NCI-H1930 (cell line): ENCODE measurements at regions not wholly inside any gene's neighbourhood (a gene's known extent, or its start where the extent isn't known, plus 50 kb on each side); places are given as distances from the start of the nearest gene placed in this dataset.

Experiments
- DNase-seq, 2 experiments: peaks; one replicate each; lab custom pipeline; 2025; lab: John Stamatoyannopoulos, UW

DNA sequence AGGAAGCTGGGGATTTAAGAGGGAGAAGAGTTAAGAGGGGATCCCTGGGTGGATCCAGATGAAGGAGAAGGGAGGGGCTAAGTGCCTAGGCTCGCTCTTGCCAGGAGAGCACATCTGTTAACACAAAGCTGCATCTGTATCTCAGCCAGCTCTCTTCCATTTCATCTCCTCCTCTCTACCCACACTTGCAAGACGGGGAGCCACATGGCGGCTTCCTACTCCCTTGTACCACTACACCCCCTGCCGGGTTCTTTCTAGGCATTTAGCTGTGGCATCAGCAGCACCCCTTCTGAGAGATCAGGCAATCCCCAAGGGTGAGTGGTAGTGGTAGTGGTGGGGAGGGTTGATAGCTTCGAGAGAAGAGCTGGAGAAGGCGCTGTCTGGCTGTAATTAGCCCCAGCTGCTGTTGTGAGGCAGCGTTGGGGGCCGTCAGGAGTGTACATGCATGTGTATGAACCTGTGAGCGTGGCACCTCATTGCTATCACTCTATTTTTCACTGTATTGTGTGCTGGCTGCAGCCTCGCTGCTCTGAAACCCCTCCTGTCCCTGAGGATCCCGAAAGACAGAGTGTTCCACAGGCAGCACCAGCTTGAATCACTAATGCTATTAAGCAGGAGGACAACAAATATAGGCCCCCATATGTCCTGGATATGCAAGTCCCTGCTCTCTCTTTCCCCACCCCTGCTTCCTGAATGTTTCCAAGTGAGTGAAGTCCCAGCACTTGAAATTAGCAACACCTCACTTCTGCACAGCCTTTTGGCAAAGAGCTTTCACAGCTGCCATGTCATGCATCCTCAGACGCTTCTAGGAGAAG is 73.7 kb downstream of the RTL9 start:
- no peak for DNase-seq

DNA sequence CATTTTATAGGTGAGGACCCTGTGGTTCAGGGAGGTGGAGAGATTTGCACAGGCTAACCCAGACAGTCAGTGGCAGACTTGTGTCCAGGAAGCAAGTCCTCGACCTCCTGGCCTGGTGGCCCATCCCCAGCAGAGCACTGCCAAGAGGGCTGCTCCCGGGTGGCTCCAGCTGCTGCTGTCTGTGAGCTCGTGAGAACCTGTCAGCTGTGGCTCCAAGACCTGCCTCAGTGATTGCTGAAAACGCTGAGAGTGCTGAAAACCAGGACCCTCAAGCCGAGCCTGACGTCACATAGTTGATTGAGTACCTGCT is 74.2 kb downstream of the RTL9 start:
- DNase-seq: no peak

DNA sequence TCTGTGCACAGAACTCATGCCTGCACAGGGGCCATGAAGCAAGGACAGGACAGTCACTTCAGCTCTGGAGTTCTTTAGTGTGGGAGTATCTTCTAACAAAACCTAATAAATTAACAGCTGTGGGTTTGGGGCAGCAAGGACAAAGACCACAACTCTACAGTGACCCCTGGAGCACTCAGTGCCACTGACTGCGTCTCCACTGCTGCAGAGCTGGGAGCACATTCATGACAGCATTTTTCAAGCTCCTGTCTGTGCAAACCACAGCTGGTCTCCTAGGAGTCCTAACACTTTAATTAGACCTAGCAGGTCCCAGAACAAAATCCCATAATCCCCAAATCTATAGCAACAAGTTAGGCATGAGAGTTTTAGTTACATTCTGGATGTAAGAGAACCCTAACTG is 76.5 kb downstream of the RTL9 start:
- DNase-seq: no peak

DNA sequence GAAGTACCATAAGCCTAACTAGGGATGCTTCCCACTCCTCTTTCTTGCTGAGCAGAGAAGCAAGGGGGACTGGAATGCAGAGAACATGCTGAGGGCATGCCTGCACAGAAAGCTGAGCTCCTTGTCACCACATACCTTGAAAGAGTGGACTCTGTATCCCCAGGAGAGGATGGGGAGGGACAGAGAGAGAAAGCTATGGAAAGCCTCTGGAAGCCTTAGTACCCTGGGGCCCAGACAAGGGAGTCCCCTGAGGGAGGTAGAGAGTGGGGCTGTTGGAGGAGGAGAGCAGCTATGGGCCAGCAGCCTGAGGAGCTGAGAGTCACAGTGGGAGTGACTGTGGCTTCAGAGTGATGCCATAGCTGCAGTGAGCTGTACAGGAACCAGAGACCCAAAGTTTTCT is 77.9 kb downstream of the RTL9 start:
- no peak for DNase-seq

DNA sequence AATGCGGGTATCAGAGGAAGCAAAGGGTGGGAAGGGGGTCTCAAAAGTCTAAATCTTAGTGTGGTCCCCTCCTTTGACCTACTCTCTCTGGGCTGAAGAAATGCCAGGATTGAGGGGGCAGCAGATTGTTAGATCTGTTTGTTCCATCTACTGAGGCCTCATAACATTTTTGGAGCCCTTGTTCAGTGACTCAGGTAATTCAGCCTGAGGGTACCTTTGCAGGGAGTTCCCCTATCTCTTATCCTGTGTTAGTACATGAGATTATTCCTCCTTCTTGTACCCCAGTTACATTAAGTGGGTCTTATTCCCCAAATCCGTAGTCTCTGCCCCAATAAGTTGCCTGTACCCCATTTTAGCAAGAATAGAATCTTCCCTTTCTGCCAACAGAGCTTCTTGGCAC is 79.0 kb downstream of the RTL9 start:
- no peak for DNase-seq

DNA sequence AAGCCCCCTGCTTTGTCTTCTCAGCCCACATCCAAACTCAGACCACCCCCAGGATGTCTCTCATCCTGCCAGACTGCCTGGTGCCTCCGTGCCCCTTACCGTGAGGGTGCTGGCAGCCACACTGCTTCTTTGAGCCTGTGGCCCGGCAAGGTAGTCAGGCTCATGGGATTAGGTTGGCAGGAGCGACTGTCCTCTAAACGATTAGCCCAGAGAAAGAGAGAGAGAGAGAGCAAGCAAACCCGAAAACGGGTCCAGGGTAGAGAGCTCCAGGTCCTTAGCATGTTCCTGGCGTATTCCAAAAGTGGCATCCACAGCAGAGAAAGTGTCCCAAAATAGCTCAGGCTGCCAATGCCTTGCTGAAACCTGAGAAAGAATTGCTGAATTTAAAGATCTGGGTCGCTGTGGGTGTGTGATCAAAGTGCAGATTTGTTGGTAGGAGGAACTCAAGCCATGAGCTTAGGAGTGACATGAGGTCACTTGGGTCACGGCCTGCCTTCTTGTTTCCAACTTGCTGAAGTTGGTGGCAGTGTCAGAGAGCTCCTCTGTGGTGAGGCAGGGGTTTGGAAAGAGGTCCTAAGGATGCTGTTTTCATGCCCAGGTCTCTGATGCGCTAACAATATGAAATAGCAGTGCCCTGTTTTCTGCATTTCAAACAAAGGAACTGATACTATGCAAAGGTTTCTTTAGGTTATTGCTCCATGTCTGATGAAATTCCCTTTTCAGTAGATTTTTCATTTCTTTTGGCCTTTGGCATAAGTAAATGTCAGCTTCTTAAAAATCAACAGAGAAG is 81.6 kb downstream of the RTL9 start:
- no peak for DNase-seq

DNA sequence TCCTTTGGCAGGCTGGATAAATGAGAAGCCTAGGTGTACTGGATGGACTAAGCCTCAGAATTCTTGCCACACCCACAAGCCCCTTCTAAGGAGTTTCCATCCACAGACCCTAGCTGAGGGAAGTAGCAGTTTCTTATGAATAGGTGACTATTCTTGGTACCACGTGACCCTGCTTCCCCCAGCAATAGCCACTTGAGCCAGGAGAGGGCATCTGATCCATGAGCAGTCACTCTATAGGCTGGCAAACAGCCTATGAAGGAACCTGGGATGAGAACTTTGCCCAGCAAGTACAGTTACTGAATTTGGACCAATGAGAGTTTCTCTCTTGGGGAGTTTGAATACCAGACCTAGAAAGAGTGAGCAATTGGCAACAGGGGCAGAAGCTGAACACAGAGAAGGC is 84.0 kb downstream of the RTL9 start:
- DNase-seq: no peak

DNA sequence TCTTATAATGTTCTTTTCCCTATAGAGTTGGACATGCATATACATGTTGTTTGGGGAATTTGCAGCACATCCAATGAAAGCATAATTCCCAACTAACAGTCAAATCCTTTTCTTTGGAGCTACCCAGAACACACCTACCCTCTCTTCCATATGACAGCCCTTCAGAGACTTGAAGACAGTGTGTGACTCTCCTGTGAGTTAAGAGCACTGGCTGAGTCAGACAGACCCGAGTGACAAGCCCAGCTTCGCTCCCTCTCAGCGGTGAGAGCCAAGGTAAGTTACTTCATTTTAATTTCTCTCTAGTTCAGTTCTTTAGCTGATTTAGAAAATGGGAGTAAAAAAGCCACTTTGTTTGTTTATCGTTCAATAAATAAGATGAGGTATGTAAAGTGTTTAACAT is 86.3 kb downstream of the RTL9 start:
- DNase-seq: no peak

DNA sequence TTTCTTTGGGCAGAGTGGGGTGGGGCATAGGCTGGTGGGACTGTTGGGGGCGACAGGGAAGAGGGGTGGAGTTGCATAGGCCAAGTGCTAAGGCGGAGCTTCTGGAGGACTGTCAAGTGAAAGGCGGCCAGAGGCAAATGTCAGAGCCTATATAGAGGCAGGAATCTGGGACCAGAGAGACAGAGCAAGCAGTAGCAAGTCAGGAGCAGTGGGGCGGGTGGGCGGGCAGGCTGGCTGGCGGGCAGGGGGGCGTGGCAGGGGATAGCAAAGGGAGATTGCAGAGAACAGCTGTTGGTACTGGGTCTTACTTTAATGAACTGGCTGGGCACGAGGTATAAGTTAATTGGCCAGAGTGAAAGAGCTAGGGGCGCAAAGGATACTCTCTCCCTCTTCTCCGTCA is 89.8 kb downstream of the RTL9 start:
- no peak for DNase-seq

DNA sequence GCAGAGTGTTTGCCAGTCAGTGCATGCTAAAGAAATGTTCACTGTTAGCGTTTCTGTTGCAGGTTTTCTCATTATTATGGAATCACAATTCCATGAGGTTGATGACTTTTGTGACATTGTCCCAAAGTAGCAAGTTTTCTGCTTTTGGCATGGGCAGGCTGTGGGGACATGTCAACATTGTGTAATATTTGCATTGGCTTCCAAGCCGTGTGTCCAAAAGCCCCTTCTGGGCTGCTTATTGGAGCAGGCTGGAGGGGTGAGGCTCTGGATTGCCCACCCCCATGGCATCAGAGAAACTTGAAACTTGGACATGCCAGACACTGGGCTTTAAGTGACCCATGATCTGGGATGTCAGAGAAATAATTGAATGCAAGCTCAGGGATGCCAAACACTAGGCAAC is 90.7 kb downstream of the RTL9 start:
- no peak for DNase-seq

DNA sequence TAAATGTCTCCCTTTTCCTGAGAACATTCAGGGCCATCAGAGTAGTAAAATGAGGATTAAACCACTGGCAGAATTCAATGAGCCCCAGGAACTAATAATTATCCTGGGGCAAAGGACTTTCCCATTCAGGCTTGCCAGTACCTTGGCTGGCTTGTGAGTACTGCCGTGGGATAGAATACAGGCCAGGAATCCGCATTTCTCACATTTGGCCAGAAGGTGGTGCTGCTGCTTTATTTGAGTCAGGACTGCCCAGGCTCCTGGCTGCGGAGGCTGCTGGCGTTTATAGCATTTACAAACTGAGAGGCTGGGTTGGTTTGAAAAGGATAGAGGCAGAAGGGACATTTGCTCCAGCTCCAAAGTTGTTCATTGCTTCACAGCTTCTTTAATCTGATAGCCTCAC is 91.4 kb downstream of the RTL9 start:
- DNase-seq: peak; percentile 48 to 58

DNA sequence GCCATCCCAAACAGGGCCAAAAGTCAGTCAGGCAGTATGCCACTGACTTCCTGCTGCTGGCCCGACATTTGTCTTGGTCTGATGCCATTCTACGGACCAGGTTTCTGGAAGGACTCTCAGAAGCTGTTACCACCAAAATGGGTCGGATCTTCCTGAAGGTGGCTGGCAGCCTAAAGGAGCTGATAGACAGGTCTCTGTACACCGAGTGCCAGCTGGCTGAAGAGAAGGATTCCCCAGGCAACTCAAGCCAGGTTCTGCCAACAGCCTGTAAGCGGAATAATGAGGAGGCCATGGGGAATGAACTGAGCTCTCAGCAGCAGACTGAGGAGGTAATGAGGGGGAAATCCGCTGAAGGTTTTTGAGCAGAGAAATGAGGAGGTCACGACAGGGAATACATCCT is 95.7 kb downstream of the RTL9 start:
- DNase-seq: no peak

DNA sequence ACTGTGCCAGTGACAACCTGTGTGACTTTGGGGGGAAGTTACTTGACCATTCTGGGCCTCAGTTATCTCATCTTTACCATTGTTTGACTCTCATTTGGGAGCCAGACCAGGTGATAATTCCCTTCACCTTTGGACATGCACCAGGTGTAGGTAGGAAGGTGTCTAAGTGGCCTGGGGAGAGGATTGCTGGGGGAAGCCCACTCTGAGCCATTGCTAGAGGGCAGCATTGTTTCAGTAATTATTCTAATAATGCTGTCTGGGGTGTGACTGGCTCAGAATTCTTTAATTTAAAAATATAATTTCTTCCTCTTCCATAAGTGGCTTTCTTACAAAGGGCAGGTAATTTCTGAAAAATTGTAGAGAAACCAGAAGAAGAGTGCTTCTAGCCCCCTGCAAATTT is 104.3 kb downstream of the RTL9 start:
- no peak for DNase-seq

DNA sequence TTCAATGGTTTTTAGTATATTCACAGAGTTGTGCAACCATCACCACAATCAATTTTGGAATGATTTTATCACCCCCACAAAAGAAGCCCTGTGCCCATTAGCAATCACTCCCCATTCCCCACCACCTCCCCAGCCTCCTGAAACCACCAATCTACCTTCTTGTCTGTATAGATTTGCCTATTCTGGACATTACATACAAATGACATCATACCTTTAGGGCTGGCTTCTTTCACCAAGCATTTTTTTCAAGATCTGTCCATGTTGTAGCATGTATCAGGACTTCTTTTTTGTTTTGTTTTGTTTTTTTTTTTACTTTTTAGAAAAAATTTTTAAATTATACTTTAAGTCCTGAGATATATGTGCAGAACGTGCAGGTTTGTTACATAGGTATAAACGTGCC is 108.1 kb downstream of the RTL9 start:
- DNase-seq: no peak

DNA sequence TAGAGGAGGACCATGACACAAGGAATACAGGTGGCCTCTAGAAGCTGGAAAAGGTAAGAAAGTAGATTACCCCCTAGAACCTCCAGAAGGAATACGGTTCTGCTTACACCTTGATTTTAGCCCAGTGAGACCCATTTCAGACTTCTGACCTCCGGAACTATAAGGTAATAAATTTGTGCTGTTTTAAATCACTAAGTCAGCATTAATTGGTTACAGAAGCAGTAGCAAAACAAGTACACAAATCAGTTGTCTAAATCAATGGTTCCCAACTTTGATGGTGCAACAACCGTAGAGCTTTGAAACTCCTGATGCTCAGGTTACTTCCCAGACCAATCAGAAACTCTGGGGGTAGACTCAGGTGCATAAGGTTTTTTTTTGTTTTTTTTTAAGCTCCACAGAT is 113.6 kb downstream of the RTL9 start:
- no peak for DNase-seq

DNA sequence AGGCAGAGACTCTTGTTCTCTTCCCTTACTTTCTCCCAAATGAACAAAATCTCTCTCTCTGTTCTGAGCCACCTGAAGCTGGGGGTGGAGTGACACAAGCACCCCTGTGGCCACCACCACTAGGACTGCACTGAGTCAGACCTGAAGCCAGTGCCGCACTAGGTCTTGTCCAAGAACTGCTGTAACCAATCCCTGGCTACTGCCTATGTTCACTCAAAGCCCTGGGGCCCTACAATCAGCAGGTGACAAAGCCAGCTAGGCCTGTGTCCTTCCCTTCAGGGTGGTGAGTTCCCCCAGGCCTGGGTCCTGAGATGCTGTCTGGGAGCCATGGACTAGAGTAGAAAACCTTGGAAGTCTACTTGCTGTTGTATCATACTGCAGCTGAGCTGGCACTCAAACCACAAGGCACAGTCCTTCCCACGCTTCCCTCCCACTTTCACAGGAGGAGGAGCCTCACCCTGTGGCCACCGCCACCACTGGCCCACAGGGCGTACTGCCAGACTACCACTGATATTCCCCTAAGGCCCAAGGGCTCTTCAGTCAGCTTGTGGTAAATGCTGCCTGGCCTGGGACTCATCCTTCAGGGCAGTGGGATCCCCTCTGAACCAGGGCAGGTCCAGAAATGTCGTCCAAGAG is 119.1 kb downstream of the RTL9 start:
- DNase-seq: no peak

DNA sequence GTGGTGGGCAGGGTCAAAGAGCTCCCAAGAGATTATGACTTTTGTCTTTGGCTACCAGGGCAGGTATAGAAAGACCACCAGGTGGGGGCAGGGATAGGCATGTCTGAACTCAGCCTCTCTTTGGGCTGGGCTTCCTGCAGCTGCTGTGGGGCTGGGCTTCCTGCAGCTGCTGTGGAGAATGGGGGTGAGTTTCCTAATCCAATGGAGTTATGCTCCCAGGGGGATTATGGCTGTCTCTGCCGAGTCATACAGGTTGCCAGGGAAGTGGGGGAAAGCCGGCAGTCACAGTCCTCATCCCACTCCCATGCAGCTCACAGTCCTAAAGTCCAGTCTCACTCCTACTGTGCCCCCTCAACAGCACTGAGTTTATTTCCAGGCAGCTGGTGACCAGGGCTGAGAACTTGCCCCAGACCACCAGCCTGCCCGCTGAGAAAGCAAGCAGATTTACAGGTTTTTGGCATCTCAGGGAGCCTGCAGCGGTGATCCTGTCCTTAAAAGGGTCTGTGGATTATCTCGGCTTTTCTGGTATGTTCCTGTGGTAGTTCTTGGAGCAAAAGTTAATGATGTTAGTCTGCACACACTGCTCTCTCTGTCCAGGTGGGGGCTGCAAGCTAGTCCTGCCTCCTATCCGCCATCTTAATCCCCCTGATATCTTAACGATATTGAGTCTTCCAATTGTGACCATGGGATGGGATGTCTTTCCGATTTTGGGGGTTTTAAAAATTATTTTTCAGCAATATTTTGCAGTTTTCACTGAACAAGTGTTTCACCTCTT is 133.4 kb downstream of the RTL9 start:
- DNase-seq: no peak

DNA sequence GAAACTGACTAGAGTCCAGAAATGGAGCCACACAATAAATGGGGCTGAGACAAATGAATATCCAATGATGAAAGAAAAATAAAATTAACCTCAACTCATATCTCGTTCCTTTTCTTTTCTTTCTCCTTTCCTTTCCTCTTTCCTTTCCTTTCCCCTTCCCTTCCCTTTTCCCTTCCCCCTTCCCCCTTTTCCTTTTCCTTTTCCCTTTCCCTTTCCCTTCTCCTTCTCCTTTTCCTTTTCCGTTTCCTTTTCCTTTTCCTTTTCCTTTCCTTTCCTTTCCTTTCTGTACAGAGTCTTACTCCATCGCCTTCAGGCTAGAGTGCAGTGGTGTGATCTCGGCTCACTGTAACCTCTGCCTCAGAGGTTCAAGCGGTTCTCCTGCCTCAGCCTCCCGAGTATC is 146.3 kb downstream of the RTL9 start:
- no peak for DNase-seq

DNA sequence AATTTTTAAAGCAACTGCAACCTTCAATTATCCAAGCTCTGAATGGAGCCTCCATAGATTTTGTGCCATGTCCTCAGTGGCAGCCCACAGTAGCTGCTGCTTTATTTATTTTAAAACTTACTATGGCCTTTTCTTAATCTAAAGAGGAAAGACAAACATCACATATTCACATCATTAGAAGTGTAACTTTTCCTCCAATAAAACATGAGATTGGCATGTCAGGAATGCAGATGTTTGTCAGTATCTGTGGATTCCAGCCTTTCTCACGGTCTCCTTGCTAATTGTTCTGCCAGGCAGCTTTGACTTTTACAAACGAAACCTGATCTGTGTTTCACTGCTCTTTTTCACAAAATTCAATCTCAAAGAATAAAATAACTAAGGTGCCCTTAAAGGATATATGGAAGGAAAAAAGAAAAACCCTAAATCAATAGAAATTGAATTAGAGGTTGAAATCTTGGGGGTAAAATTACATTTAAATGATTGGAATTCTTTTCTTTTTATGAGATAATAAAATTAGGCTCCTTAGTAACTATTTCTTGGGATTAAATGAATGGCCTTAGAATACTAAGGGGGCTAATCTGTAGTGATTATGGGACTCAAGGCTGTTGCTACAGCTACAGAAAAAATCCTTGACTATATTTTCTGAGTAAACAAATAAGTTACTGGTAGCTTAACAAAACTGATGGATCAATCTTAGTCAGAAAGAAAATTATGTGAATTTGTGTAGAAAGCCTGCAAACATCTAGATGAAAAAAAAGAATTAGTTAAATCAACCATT is 151.3 kb downstream of the RTL9 start:
- no peak for DNase-seq

DNA sequence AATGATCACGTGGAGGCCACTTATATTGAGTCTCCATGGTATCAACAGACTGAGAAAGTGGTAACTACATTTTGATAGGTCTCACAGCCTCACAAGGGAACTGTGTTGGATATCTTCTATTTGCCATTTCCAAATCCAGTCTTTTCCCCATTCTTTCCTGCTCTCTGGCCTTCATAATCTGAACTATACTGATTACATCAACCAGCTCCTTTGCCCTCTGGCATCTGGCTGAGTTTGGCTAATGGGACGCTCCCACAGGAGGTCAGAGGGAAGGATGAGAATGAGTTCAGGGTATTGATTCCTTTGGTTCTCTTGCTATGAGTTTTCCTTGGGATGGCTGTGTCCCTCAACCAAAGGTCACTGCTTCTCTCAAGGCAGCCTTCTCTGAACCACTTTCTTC is 152.6 kb downstream of the RTL9 start:
- DNase-seq: no peak

DNA sequence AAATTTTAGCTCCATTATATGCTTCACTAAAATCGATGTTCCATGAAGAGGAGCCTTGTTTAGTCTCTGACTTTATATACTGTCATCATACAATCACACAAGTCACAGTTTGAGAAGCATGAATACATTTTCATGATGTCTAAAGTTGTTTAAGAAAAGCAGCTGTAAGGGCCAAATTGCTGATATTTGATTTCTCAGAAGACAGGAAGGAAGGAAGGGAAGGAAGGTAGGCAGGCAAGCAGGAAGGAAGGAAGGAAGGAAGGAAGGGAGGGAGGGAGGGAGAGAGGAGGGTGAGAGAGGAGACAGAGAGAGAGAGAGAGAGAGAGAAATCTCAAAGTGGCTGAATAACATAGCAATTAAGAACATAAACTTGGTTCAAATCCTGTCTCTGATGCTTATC is 153.7 kb downstream of the RTL9 start:
- DNase-seq: no peak

DNA sequence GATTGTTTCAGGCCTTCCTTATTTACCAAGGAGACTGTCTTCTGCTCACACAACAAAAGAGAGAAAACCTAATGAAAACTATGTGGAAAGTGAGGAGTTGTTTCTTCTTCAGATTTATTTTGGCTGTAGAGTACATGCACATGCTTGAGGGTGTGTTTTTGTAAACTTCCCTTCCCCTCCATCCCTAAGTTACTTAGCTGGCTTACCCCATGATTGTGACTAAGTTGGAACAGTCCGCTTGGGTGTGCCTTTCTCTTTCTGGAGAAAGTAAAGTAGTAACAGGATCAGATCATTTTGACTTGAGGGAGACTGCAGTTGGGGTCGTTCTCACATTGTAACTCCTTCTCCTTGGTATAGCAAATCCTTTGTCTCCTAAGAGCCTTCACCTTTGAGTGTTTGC is 155.9 kb downstream of the RTL9 start:
- no peak for DNase-seq
